ENCODE measurements at regions not wholly inside any gene's neighbourhood (a gene's known extent, or its start where the extent isn't known, plus 50 kb on each side); places are given as distances from the start of the nearest gene placed in this dataset.
A peak's percentile ranks its signal among the peaks of the same experiment; 100 is the strongest.

GRCh38 chr1:80225510-80225909 is 1219.0 kb upstream of the ADGRL4 start:
- H3K27ac ChIP-seq = no peak overlapping the region
- TF ChIP-seq CTCF (IDR thresholded peaks at IDR 0.05) = no peak
- TF ChIP-seq ZFX (IDR thresholded peaks at IDR 0.05; ENCODE audit: borderline replicate concordance) = no peak

GRCh38 chr1:80221319-80221718 is 1214.8 kb upstream of the ADGRL4 start:
- TF ChIP-seq ZFX (IDR thresholded peaks at IDR 0.05; ENCODE audit: borderline replicate concordance) (no peak), CTCF (IDR thresholded peaks at IDR 0.05) (no peak)
- H3K27ac ChIP-seq = no peak overlapping the region

- TF ChIP-seq CTCF (IDR thresholded peaks at IDR 0.05) (peak; percentile 69), ZFX (IDR thresholded peaks at IDR 0.05; ENCODE audit: borderline replicate concordance) (no peak)
- H3K27ac ChIP-seq = no peak overlapping the region
Measured at GRCh38 chr1:80218112-80218511, 1211.6 kb upstream of the ADGRL4 start.

- H3K27ac ChIP-seq = no peak overlapping the region
- TF ChIP-seq CTCF (IDR thresholded peaks at IDR 0.05) (peak; percentile 74), ZFX (IDR thresholded peaks at IDR 0.05; ENCODE audit: borderline replicate concordance) (no peak)
Measured at GRCh38 chr1:80217377-80217986, 1211.0 kb upstream of the ADGRL4 start.

GRCh38 chr1:80214888-80215540 is 1208.5 kb upstream of the ADGRL4 start:
- no peak overlapping the region for H3K27ac ChIP-seq
- TF ChIP-seq CTCF (IDR thresholded peaks at IDR 0.05) = no peak

- H3K27ac ChIP-seq = no peak overlapping the region
- TF ChIP-seq ZFX (IDR thresholded peaks at IDR 0.05; ENCODE audit: borderline replicate concordance) (no peak), CTCF (IDR thresholded peaks at IDR 0.05) (no peak)
Measured at GRCh38 chr1:80212948-80213347, 1206.4 kb upstream of the ADGRL4 start.

GRCh38 chr1:80211691-80212380 is 1205.3 kb upstream of the ADGRL4 start:
- no peak overlapping the region for H3K27ac ChIP-seq
- TF ChIP-seq ZFX (IDR thresholded peaks at IDR 0.05; ENCODE audit: borderline replicate concordance) = no peak
- TF ChIP-seq CTCF (IDR thresholded peaks at IDR 0.05) = no peak
